H1 (cell line): ENCODE measurements at regions not wholly inside any gene's neighbourhood (a gene's known extent, or its start where the extent isn't known, plus 50 kb on each side); places are given as distances from the start of the nearest gene placed in this dataset.

Experiments
- CTCF ChIA-PET: fragments of 300-600 bp; sonication (Branson Sonifier 250); formaldehyde crosslinking; loops from one replicate; lab custom pipeline; 2021; ENCODE audit not compliant: partially characterized antibody; lab: Charles Lee
- POLR2A ChIA-PET: fragments of 300-600 bp; sonication (Branson Sonifier 250); formaldehyde crosslinking; loops from one replicate; lab custom pipeline; 2021; ENCODE audit warnings: inconsistent platforms; ENCODE audit not compliant: partially characterized antibody; lab: Charles Lee
- DNase-seq, 2 experiments: peaks; one replicate each; pipeline versions ENCODE4 v3.0.0 to v3.0.0-alpha.2; 2010 to 2022; ENCODE audit warnings: low spot score in 2 of 2, low read depth in 1 of 2, mixed read lengths in 1 of 2
- FAIRE-seq: peaks from 2 replicates; lab custom pipeline; 2011; peaks lifted over from hg19 to GRCh38; lab: Jason Lieb, UNC
- H2AFZ ChIP-seq: 2 replicates; pipeline ENCODE4 v1.8.1; 2012; ENCODE audit warnings: low read length, inconsistent platforms
- H2AK5ac ChIP-seq: 2 replicates; pipeline ENCODE4 v1.6.1; 2013; ENCODE audit warnings: low read depth, low read length
- H2BK120ac ChIP-seq: replicated peaks from 2 replicates; pipeline ENCODE3; 2013; ENCODE audit warnings: low read depth, low read length, inconsistent platforms
- H2BK12ac ChIP-seq: 2 replicates; pipeline ENCODE4 v1.6.1; 2013; ENCODE audit warnings: low read depth, low read length
- H2BK15ac ChIP-seq: 2 replicates; pipeline ENCODE4 v1.6.1; 2013; ENCODE audit warnings: low read length
- H2BK20ac ChIP-seq: 2 replicates; pipeline ENCODE4 v1.6.1; 2013; ENCODE audit warnings: low read length
- H2BK5ac ChIP-seq: 2 replicates; pipeline ENCODE4 v1.6.1; 2013; ENCODE audit warnings: low read depth, low read length
- H3K14ac ChIP-seq: 2 replicates; pipeline ENCODE4 v1.6.1; 2013; ENCODE audit warnings: inconsistent platforms; ENCODE audit not compliant: insufficient read length
- H3K18ac ChIP-seq: 2 replicates; pipeline ENCODE4 v1.6.1; 2013; ENCODE audit warnings: low read length; ENCODE audit errors: extremely low read depth
- H3K23ac ChIP-seq: 2 replicates; pipeline ENCODE4 v1.6.1; 2013; ENCODE audit warnings: inconsistent platforms; ENCODE audit not compliant: insufficient read length
- H3K23me2 ChIP-seq: 2 replicates; pipeline ENCODE4 v1.6.1; 2013; ENCODE audit warnings: low read depth, low read length
- H3K27ac ChIP-seq: 2 replicates; pipeline ENCODE4 v1.6.1; 2011; ENCODE audit warnings: low read depth, low read length, inconsistent platforms
- H3K27me3 ChIP-seq, 4 experiments: replicated peaks in 1 of 4; 1 replicate in 1 of 4; 2 replicates in 3 of 4; pipeline versions ENCODE4 v1.6.1 to v1.8.1; 2011 to 2013; ENCODE audit warnings: low read length in 3 of 4, mild to moderate bottlenecking in 3 of 4, inconsistent platforms in 2 of 4, mixed read lengths in 2 of 4, moderate library complexity in 1 of 4; ENCODE audit not compliant: control insufficient read depth in 3 of 4, insufficient read depth in 3 of 4; ENCODE audit errors: extremely low read depth in 1 of 4
- H3K36me3 ChIP-seq, 4 experiments: 2 replicates each; pipeline versions ENCODE4 v1.6.1 to v1.8.1; 2011 to 2013; ENCODE audit warnings: mild to moderate bottlenecking in 4 of 4, low read length in 3 of 4, moderate library complexity in 2 of 4, control low read depth in 1 of 4, inconsistent platforms in 1 of 4; ENCODE audit not compliant: insufficient read depth in 4 of 4, control insufficient read depth in 2 of 4
- H3K4ac ChIP-seq: replicated peaks from 2 replicates; pipeline ENCODE3; 2013; ENCODE audit warnings: low read length, low read depth, mixed read lengths, inconsistent platforms; ENCODE audit not compliant: insufficient read length
- H3K4me1 ChIP-seq, 4 experiments: replicated peaks in 1 of 4; 1 replicate in 1 of 4; 2 replicates in 3 of 4; pipeline versions ENCODE4 v1.6.1 to v1.8.1; 2011 to 2013; ENCODE audit warnings: low read length in 3 of 4, inconsistent platforms in 2 of 4, mixed read lengths in 1 of 4; ENCODE audit not compliant: insufficient read depth in 4 of 4, control insufficient read depth in 3 of 4
- H3K4me2 ChIP-seq, 2 experiments: 2 replicates each; pipeline versions ENCODE4 v1.6.1 to v1.8.1; 2011 to 2013; ENCODE audit warnings: low read depth in 2 of 2, low read length in 2 of 2, control low read depth in 1 of 2, inconsistent platforms in 1 of 2, mild to moderate bottlenecking in 1 of 2; ENCODE audit not compliant: insufficient read depth in 1 of 2
- H3K4me3 ChIP-seq, 4 experiments: fragments of 200-600, 300-600 bp in 1 of 4; sonication (generic), shearing (Covaris generic), sonication (Bioruptor Twin) in 1 of 4; 2 replicates each; pipeline versions ENCODE4 v1.5.1 to v1.8.1; 2011 to 2016; ENCODE audit warnings: low read length in 4 of 4, low read depth in 3 of 4, control low read depth in 2 of 4, inconsistent platforms in 2 of 4, mild to moderate bottlenecking in 2 of 4, mixed read lengths in 1 of 4, moderate library complexity in 1 of 4; ENCODE audit not compliant: insufficient read depth in 2 of 4; ENCODE audit errors: extremely low read depth in 1 of 4
- H3K56ac ChIP-seq: replicated peaks from 2 replicates; pipeline ENCODE3; 2013; ENCODE audit warnings: low read depth, mild to moderate bottlenecking, mixed read lengths, low read length, inconsistent platforms; ENCODE audit not compliant: insufficient read length
- H3K79me1 ChIP-seq: 2 replicates; pipeline ENCODE4 v1.6.1; 2013; ENCODE audit warnings: low read depth, low read length, control low read depth
- H3K79me2 ChIP-seq, 2 experiments: 2 replicates each; pipeline versions ENCODE4 v1.6.1 to v1.8.1; 2012 to 2013; ENCODE audit warnings: low read length in 2 of 2, mild to moderate bottlenecking in 2 of 2, inconsistent platforms in 1 of 2; ENCODE audit not compliant: insufficient read depth in 2 of 2, control insufficient read depth in 1 of 2
- H3K9ac ChIP-seq, 4 experiments: replicated peaks in 1 of 4; 1 replicate in 1 of 4; 2 replicates in 3 of 4; pipeline versions ENCODE4 v1.6.1 to v1.8.1; 2011 to 2013; ENCODE audit warnings: low read depth in 3 of 4, low read length in 3 of 4, control low read depth in 2 of 4, mild to moderate bottlenecking in 2 of 4, moderate library complexity in 2 of 4, inconsistent platforms in 1 of 4; ENCODE audit errors: extremely low read depth in 1 of 4
- H3K9me3 ChIP-seq, 2 experiments: 2 replicates each; pipeline versions ENCODE4 v1.6.1 to v1.8.1; 2012 to 2013; ENCODE audit warnings: mild to moderate bottlenecking in 2 of 2, moderate library complexity in 2 of 2, control low read depth in 1 of 2, inconsistent platforms in 1 of 2, low read depth in 1 of 2, low read length in 1 of 2, mixed read lengths in 1 of 2; ENCODE audit not compliant: insufficient read depth in 2 of 2
- H4K20me1 ChIP-seq, 2 experiments: replicated peaks in 1 of 2; 2 replicates each; pipeline versions ENCODE3 to v1.8.1; 2011 to 2013; ENCODE audit warnings: inconsistent platforms in 2 of 2, low read length in 2 of 2, mild to moderate bottlenecking in 1 of 2; ENCODE audit not compliant: insufficient read depth in 2 of 2, control insufficient read depth in 1 of 2
- H4K5ac ChIP-seq: 2 replicates; pipeline ENCODE4 v1.6.1; 2013; ENCODE audit warnings: low read length, low read depth, mixed read lengths, inconsistent platforms; ENCODE audit not compliant: insufficient read length
- H4K8ac ChIP-seq: 2 replicates; pipeline ENCODE4 v1.8.0; 2013; ENCODE audit warnings: mild to moderate bottlenecking, moderate library complexity, low read length, inconsistent platforms; ENCODE audit not compliant: insufficient read depth; ENCODE audit errors: extremely low read depth
- H4K91ac ChIP-seq: replicated peaks from 2 replicates; pipeline ENCODE3; 2013; ENCODE audit warnings: low read length, mixed read lengths, inconsistent platforms; ENCODE audit not compliant: insufficient read length
- ASH2L ChIP-seq: fragments of 200-600, 300-600 bp; sonication (generic); IDR thresholded peaks from one replicate; pipeline ENCODE4 v1.7.1; 2017; ENCODE audit warnings: low read length
- MAFK ChIP-seq: IDR thresholded peaks from 2 replicates; pipeline ENCODE4 v1.6.1; 2012; ENCODE audit warnings: low read depth, mild to moderate bottlenecking, improper control_type of control experiment, low read length
- RXRA ChIP-seq: IDR thresholded peaks from 2 replicates; pipeline ENCODE4 v1.6.1; 2011; ENCODE audit warnings: low read depth, mild to moderate bottlenecking, low read length, moderate library complexity; ENCODE audit not compliant: insufficient read depth
- SIRT6 ChIP-seq: IDR thresholded peaks from one replicate; pipeline ENCODE4 v1.7.1; 2012; ENCODE audit warnings: low read length, inconsistent platforms
- SUZ12 ChIP-seq: fragments of 200-600 bp; sonication (generic); IDR thresholded peaks from 2 replicates; pipeline ENCODE4 v1.6.1; 2012; ENCODE audit warnings: mild to moderate bottlenecking, inconsistent platforms, low read length, moderate library complexity, mixed read lengths
- TAF7 ChIP-seq: optimal IDR thresholded peaks from 2 replicates; pipeline ENCODE3; 2011; ENCODE audit warnings: low read depth, mild to moderate bottlenecking, inconsistent platforms, low read length, moderate library complexity, borderline replicate concordance
- ZNF274 ChIP-seq: IDR thresholded peaks from 2 replicates; pipeline ENCODE4 v1.7.0; 2012; ENCODE audit warnings: low read length, borderline replicate concordance; ENCODE audit errors: extremely low read depth
- WGBS, 2 experiments: shearing (Covaris generic) in 1 of 2; methylation state at CpG; one replicate each; pipeline versions ENCODE4 v1.1.6 to v1.1.7; 2013 to 2015; ENCODE audit warnings: low lambda C conversion rate in 2 of 2, mixed read lengths in 2 of 2, inconsistent platforms in 1 of 2, low coverage in 1 of 2, missing lambda C conversion rate in 1 of 2; ENCODE audit not compliant: insufficient replicate concordance in 2 of 2, insufficient coverage in 1 of 2, insufficient read length in 1 of 2; ENCODE audit errors: extremely low coverage in 1 of 2, missing lambda C conversion rate in 1 of 2; 5-methylcytosine and 5-hydroxymethylcytosine counted together

GRCh38 chr2:225891771-225892170 lies 492.3 kb downstream of the NYAP2 start:
- no peak overlapping the region for H3K4ac ChIP-seq
- H3K79me1 ChIP-seq = no peaks in the 10 kb centered on the region
- no peaks in the 10 kb centered on the region for H3K4me1 ChIP-seq
- H2BK12ac ChIP-seq = no peak overlapping the region
- no peak overlapping the region for H3K18ac ChIP-seq
- no peak overlapping the region for H4K8ac ChIP-seq
- no peak overlapping the region for H2BK120ac ChIP-seq
- DNase-seq (no peak), FAIRE-seq (no peak)
- H3K4me2 ChIP-seq = no peak overlapping the region
- H3K27me3 ChIP-seq = no peaks in the 10 kb centered on the region
- H3K23me2 ChIP-seq = no peaks in the 10 kb centered on the region
- H2AK5ac ChIP-seq = no peak overlapping the region
- no peak overlapping the region for H3K56ac ChIP-seq
- H3K79me2 ChIP-seq = no peaks in the 10 kb centered on the region
- H2AFZ ChIP-seq = peak overlapping the region; percentile 59; the same call in 1 of the 2 replicates
- H4K20me1 ChIP-seq = no peaks in the 10 kb centered on the region
- H2BK20ac ChIP-seq = no peak overlapping the region
- H2BK5ac ChIP-seq = no peak overlapping the region
- CTCF ChIA-PET = no interaction called here
- no peak overlapping the region for H2BK15ac ChIP-seq
- H3K36me3 ChIP-seq = no peaks in the 10 kb centered on the region
- H3K14ac ChIP-seq = no peak overlapping the region
- POLR2A ChIA-PET = no interaction called here
- WGBS, 2 experiments = 96% methylated on average over 1 of the region's 1 CpG; no CpG with 5 or more reads in 1 of the 2 experiments
- H3K27ac ChIP-seq = no peak overlapping the region
- H3K9ac ChIP-seq = no peak overlapping the region
- no peak overlapping the region for H3K23ac ChIP-seq
- H4K5ac ChIP-seq = no peak overlapping the region
- no peak overlapping the region for H4K91ac ChIP-seq
- H3K4me3 ChIP-seq = no peak overlapping the region
- no peaks in the 10 kb centered on the region for H3K9me3 ChIP-seq
- TF ChIP-seq ASH2L (no peak), SIRT6 (no peak), MAFK (no peak), ZNF274 (no peak), TAF7 (no peak), RXRA (no peak), SUZ12 (no peak)
